ENCODE measurements at regions not wholly inside any gene's neighbourhood (a gene's known extent, or its start where the extent isn't known, plus 50 kb on each side); places are given as distances from the start of the nearest gene placed in this dataset.

DNA sequence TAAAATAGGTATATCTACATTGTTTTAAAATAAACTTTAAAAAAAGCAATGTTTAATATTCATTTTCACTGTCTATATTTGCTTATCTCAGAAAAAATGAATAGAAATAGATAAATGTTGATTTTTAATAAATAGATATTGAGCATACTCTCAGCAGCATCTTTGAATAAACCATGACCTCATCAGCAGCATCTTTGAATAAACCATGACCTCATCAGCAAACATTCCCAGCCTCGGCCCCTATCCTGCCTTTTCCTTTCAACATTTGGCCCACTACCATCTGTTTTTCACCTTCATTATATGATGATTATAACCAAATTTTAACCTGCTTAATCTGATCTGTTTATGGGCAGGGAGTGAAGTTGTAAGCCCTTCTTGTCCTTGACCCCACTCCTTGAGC, 148.7 kb upstream of the SAMSN1 start:
- Histone ChIP-seq H3K36me3 (ENCODE audit: control insufficient read depth in 2 of 3, insufficient read depth in 3 of 3, low read length in 3 of 3) (no peaks in the 10 kb centered on the region), H3K4me3 (ENCODE audit: low read length in 3 of 3) (no peak overlapping the region), H3K9me3 (ENCODE audit: control insufficient read depth in 2 of 3, insufficient read depth in 1 of 3, low read length in 3 of 3) (no peaks in the 10 kb centered on the region), H3K27me3 (ENCODE audit: control insufficient read depth, insufficient read depth, low read length) (no peaks in the 10 kb centered on the region), H3K9ac (ENCODE audit: low read length in 3 of 3) (no peak overlapping the region), H3K27ac (ENCODE audit: low read depth in 2 of 2, low read length in 2 of 2) (no peak overlapping the region), H3K4me1 (ENCODE audit: control insufficient read depth in 2 of 3, insufficient read depth in 2 of 3, low read depth in 1 of 3, low read length in 3 of 3) (no peaks in the 10 kb centered on the region)
- TF ChIP-seq, protein P1, sequence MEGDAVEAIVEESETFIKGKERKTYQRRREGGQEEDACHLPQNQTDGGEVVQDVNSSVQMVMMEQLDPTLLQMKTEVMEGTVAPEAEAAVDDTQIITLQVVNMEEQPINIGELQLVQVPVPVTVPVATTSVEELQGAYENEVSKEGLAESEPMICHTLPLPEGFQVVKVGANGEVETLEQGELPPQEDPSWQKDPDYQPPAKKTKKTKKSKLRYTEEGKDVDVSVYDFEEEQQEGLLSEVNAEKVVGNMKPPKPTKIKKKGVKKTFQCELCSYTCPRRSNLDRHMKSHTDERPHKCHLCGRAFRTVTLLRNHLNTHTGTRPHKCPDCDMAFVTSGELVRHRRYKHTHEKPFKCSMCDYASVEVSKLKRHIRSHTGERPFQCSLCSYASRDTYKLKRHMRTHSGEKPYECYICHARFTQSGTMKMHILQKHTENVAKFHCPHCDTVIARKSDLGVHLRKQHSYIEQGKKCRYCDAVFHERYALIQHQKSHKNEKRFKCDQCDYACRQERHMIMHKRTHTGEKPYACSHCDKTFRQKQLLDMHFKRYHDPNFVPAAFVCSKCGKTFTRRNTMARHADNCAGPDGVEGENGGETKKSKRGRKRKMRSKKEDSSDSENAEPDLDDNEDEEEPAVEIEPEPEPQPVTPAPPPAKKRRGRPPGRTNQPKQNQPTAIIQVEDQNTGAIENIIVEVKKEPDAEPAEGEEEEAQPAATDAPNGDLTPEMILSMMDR (IDR thresholded peaks at IDR 0.05; ENCODE audit: borderline replicate concordance, extremely low read depth, insufficient read depth) = no peak
- FAIRE-seq (no peak), DNase-seq (no peak)
- intact Hi-C loops (cut with DNase I) = no loop called here

DNA sequence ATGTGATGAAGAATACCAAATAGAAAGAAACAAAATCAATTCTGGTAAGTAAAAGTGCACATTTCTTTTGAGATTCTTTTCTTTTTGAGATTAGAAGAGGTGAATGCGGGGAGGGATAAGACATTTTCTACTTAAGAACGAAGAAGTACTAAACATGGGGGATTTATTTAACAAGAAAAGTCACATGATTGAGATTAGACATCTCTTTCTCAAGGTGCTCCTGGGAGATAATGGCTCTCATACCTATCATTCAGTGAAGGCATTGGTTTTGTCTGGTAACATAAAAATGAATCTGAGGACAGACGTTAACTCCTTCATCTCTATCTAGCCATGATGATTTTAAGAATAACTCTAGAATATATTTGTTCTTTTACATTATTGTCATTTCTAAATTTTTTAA, 147.9 kb upstream of the SAMSN1 start:
- Histone ChIP-seq H3K36me3 (ENCODE audit: control insufficient read depth in 2 of 3, insufficient read depth in 3 of 3, low read length in 3 of 3) (no peaks in the 10 kb centered on the region), H3K27ac (ENCODE audit: low read depth in 2 of 2, low read length in 2 of 2) (no peak overlapping the region), H3K27me3 (ENCODE audit: control insufficient read depth, insufficient read depth, low read length) (no peaks in the 10 kb centered on the region), H3K9me3 (ENCODE audit: control insufficient read depth in 2 of 3, insufficient read depth in 1 of 3, low read length in 3 of 3) (no peaks in the 10 kb centered on the region), H3K4me1 (ENCODE audit: control insufficient read depth in 2 of 3, insufficient read depth in 2 of 3, low read depth in 1 of 3, low read length in 3 of 3) (no peaks in the 10 kb centered on the region), H3K4me3 (ENCODE audit: low read length in 3 of 3) (no peak overlapping the region), H3K9ac (ENCODE audit: low read length in 3 of 3) (no peak overlapping the region)
- no peak for DNase-seq
- intact Hi-C loops (cut with DNase I) = no loop called here
- FAIRE-seq = no peak
- TF ChIP-seq, protein P1 (IDR thresholded peaks at IDR 0.05; ENCODE audit: borderline replicate concordance, extremely low read depth, insufficient read depth) = no peak

DNA sequence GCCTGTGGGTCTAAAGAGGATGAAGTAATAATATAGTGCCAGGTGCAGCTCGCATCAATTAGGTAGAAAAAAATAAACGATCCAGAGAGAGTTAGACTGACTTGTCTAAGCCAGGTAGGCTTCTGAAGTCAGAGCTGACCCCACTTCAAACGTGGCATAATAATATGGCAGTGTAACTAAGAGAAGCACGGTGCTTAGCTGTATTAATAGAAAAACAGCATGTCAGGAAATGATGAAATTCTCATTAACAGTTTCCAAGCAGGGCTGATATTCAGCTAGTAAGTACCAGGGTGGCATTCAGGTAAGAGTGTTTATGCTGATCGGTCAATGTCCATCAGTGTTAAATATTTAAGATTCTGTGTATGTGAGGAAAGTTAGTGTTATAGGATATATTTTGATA, 145.8 kb upstream of the SAMSN1 start:
- DNase-seq (no peak), FAIRE-seq (no peak)
- Histone ChIP-seq H3K9ac (ENCODE audit: low read length in 3 of 3) (no peak overlapping the region), H3K9me3 (ENCODE audit: control insufficient read depth in 2 of 3, insufficient read depth in 1 of 3, low read length in 3 of 3) (no peaks in the 10 kb centered on the region), H3K4me3 (ENCODE audit: low read length in 3 of 3) (no peak overlapping the region), H3K36me3 (ENCODE audit: control insufficient read depth in 2 of 3, insufficient read depth in 3 of 3, low read length in 3 of 3) (no peaks in the 10 kb centered on the region), H3K4me1 (ENCODE audit: control insufficient read depth in 2 of 3, insufficient read depth in 2 of 3, low read depth in 1 of 3, low read length in 3 of 3) (no peaks in the 10 kb centered on the region), H3K27me3 (ENCODE audit: control insufficient read depth, insufficient read depth, low read length) (no peaks in the 10 kb centered on the region), H3K27ac (ENCODE audit: low read depth in 2 of 2, low read length in 2 of 2) (no peak overlapping the region)
- TF ChIP-seq, protein P1 (IDR thresholded peaks at IDR 0.05; ENCODE audit: borderline replicate concordance, extremely low read depth, insufficient read depth) = no peak
- intact Hi-C loops (cut with DNase I) = no loop called here

DNA sequence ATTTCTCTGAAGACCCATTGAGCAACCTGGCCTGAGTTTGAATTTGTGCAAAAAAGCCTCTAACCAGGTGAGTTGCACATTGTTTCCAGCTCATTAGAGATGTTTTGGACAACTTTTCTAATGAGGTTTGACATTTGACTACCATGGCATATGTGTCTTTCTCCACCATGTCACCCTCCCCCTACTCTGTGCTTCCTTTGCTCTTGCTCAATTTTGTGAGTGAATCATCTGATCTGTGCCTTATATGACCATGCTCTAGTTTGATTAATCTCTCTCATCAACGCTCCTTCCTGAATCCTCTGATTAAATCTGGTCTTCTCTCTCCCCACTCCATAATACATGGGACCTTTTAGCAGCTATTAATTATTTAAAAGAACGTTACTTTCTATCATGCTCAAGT, 144.8 kb upstream of the SAMSN1 start:
- Histone ChIP-seq H3K9ac (ENCODE audit: low read length in 3 of 3) (no peak overlapping the region), H3K36me3 (ENCODE audit: control insufficient read depth in 2 of 3, insufficient read depth in 3 of 3, low read length in 3 of 3) (no peaks in the 10 kb centered on the region), H3K27ac (ENCODE audit: low read depth in 2 of 2, low read length in 2 of 2) (no peak overlapping the region), H3K4me1 (ENCODE audit: control insufficient read depth in 2 of 3, insufficient read depth in 2 of 3, low read depth in 1 of 3, low read length in 3 of 3) (no peaks in the 10 kb centered on the region), H3K27me3 (ENCODE audit: control insufficient read depth, insufficient read depth, low read length) (no peaks in the 10 kb centered on the region), H3K9me3 (ENCODE audit: control insufficient read depth in 2 of 3, insufficient read depth in 1 of 3, low read length in 3 of 3) (no peaks in the 10 kb centered on the region), H3K4me3 (ENCODE audit: low read length in 3 of 3) (no peak overlapping the region)
- TF ChIP-seq, protein P1 (IDR thresholded peaks at IDR 0.05; ENCODE audit: borderline replicate concordance, extremely low read depth, insufficient read depth) = no peak
- FAIRE-seq = no peak
- intact Hi-C loops (cut with DNase I) = no loop called here
- DNase-seq = no peak

All from kidney (tissue), 13 donors.